H1 (cell line): ENCODE measurements at regions not wholly inside any gene's neighbourhood (a gene's known extent, or its start where the extent isn't known, plus 50 kb on each side); places are given as distances from the start of the nearest gene placed in this dataset.

Experiments
- CBX8 ChIP-seq: fragments of 300-800, 300-1000 bp; sonication (generic); IDR thresholded peaks from 2 replicates; pipeline ENCODE4 v1.7.1; 2016; ENCODE audit warnings: low read depth, low read length, borderline replicate concordance
- CHD7 ChIP-seq: fragments of 300-600 bp; sonication (generic); IDR thresholded peaks from 2 replicates; pipeline ENCODE4 v1.7.1; 2012; ENCODE audit warnings: low read length, moderate library complexity, mild to moderate bottlenecking, inconsistent platforms; ENCODE audit not compliant: insufficient replicate concordance
- SAP30 ChIP-seq: fragments of 300-600 bp; sonication (generic); IDR thresholded peaks from 2 replicates; pipeline ENCODE4 v1.7.1; 2012; ENCODE audit warnings: low read length, moderate library complexity, mild to moderate bottlenecking, inconsistent platforms; ENCODE audit not compliant: insufficient read depth, insufficient replicate concordance
- TCF12 ChIP-seq: IDR thresholded peaks from 2 replicates; pipeline ENCODE4 v1.6.1; 2011; ENCODE audit warnings: low read depth, mild to moderate bottlenecking, low read length
- YY1 ChIP-seq: IDR thresholded peaks from 2 replicates; pipeline ENCODE4 v1.6.1; 2011; ENCODE audit warnings: low read depth, mild to moderate bottlenecking, low read length

- TF ChIP-seq CBX8 (no peak), TCF12 (no peak), SAP30 (no peak), CHD7 (no peak), YY1 (no peak)
These were observed 169.9 kb upstream of the S100G start (continued) for GRCh38 chrX:16480049-16480448.
